IPS-18a (cell line): ENCODE measurements at regions not wholly inside any gene's neighbourhood (a gene's known extent, or its start where the extent isn't known, plus 50 kb on each side); places are given as distances from the start of the nearest gene placed in this dataset.

Experiments
- H3K27ac ChIP-seq: one replicate; pipeline ENCODE4 v1.5.1; 2013; ENCODE audit warnings: low read length
- H3K27me3 ChIP-seq: one replicate; pipeline ENCODE4 v1.6.1; 2013; ENCODE audit warnings: mild to moderate bottlenecking, low read length; ENCODE audit not compliant: control insufficient read depth, insufficient read depth
- H3K36me3 ChIP-seq: one replicate; pipeline ENCODE4 v1.6.1; 2013; ENCODE audit warnings: low read depth, low read length; ENCODE audit not compliant: control insufficient read depth
- H3K4me1 ChIP-seq: one replicate; pipeline ENCODE4 v1.6.1; 2013; ENCODE audit warnings: low read depth, low read length; ENCODE audit not compliant: control insufficient read depth
- H3K4me3 ChIP-seq: one replicate; pipeline ENCODE4 v1.5.1; 2013; ENCODE audit warnings: low read length
- H3K9ac ChIP-seq: one replicate; pipeline ENCODE4 v1.6.1; 2013; ENCODE audit warnings: mild to moderate bottlenecking, low read length, moderate library complexity
- H3K9me3 ChIP-seq: one replicate; pipeline ENCODE4 v1.6.1; 2013; ENCODE audit warnings: low read depth, low read length; ENCODE audit not compliant: control insufficient read depth

DNA sequence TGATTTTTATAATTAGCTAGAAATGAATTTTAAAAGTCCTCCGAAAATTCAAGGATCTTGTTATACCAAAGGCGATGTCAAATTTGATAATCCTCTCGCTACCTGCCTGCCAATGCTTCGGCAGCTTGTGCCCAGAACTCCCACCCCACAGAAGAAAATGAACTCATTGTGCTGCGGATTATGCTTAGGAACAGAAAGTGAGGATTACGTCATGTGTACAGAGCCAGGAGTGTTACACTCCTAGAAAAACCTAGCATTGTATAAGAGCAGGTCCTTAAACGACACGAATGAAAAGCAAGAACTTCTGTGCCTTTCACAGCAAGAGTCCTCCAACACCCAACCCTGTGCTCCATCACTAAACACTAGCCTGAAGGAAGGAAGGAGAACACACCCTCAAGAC lies 168.3 kb downstream of the RNF152 start:
- no peak overlapping the region for H3K27ac ChIP-seq
- no peaks in the 10 kb centered on the region for H3K36me3 ChIP-seq
- peaks cover 4% of the 10 kb centered on the region for H3K4me1 ChIP-seq

DNA sequence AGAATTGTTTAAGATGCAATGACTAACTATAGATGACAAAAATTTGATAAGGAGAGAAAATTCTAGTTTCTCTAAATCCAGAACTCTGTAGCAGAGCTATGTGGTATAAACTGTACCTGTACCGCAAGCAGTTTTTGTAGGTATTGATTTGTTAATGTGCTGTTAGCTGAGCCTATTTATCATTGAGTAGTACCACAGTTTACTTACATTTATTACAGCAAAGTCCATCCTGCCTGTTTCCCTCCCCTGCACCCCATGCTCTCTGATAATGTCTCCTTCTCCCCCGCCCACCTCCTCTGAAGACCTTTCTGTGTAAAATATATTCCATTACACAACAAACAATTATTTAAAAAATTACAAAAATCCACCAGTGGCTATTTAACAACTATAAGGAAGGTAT lies 170.6 kb downstream of the RNF152 start:
- Histone ChIP-seq H3K36me3 (no peaks in the 10 kb centered on the region), H3K27ac (no peak overlapping the region), H3K4me3 (no peak overlapping the region), H3K9me3 (no peaks in the 10 kb centered on the region), H3K9ac (no peak overlapping the region), H3K27me3 (no peaks in the 10 kb centered on the region), H3K4me1 (peaks cover 14% of the 10 kb centered on the region)

More for the DNA sequence above, 168.3 kb downstream of the RNF152 start:
- H3K9me3 ChIP-seq: no peaks in the 10 kb centered on the region
- no peaks in the 10 kb centered on the region for H3K27me3 ChIP-seq
- H3K9ac ChIP-seq: no peak overlapping the region
- no peak overlapping the region for H3K4me3 ChIP-seq

GRCh38 chr18:61720496-61720895 lies 172.3 kb downstream of the RNF152 start:
- H3K27ac ChIP-seq: no peak overlapping the region
- H3K9me3 ChIP-seq: no peaks in the 10 kb centered on the region
- H3K4me3 ChIP-seq: no peak overlapping the region
- H3K9ac ChIP-seq: no peak overlapping the region
- peaks cover 14% of the 10 kb centered on the region for H3K4me1 ChIP-seq
- no peaks in the 10 kb centered on the region for H3K36me3 ChIP-seq
- H3K27me3 ChIP-seq: no peaks in the 10 kb centered on the region

DNA sequence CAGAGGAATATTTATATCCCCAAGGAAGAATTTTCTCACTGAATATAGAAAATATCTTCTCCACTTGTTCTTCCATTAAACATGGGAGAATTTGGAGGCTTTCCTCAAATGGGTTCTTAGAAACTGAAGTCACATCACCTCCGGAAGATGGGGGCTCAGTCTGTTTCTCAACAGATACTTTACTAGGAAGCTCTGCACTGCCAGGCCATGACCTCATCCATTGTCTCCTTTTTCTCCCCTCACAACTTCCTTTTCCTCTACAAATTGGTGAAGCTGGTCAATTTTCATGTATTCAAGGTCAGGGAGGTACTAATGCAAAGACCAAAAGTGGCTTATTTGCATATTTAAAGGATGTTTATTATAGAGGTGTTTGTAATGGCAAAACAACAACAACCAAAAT lies 173.1 kb downstream of the RNF152 start:
- no peaks in the 10 kb centered on the region for H3K36me3 ChIP-seq
- H3K9ac ChIP-seq: no peak overlapping the region
- H3K9me3 ChIP-seq: no peaks in the 10 kb centered on the region

GRCh38 chr18:61718944-61719343 lies 173.9 kb downstream of the RNF152 start:
- Histone ChIP-seq H3K36me3 (no peaks in the 10 kb centered on the region), H3K4me1 (peaks cover 14% of the 10 kb centered on the region), H3K9me3 (no peaks in the 10 kb centered on the region), H3K27me3 (no peaks in the 10 kb centered on the region), H3K9ac (no peak overlapping the region), H3K4me3 (no peak overlapping the region), H3K27ac (no peak overlapping the region)

More for the DNA sequence above, 173.1 kb downstream of the RNF152 start:
- Histone ChIP-seq H3K27ac (no peak overlapping the region), H3K27me3 (no peaks in the 10 kb centered on the region), H3K4me1 (peaks cover 14% of the 10 kb centered on the region), H3K4me3 (no peak overlapping the region)

- Histone ChIP-seq H3K27ac (no peak overlapping the region), H3K4me1 (peaks cover 9% of the 10 kb centered on the region), H3K27me3 (no peaks in the 10 kb centered on the region)
These were observed 178.4 kb downstream of the RNF152 start for GRCh38 chr18:61714421-61714820.

DNA sequence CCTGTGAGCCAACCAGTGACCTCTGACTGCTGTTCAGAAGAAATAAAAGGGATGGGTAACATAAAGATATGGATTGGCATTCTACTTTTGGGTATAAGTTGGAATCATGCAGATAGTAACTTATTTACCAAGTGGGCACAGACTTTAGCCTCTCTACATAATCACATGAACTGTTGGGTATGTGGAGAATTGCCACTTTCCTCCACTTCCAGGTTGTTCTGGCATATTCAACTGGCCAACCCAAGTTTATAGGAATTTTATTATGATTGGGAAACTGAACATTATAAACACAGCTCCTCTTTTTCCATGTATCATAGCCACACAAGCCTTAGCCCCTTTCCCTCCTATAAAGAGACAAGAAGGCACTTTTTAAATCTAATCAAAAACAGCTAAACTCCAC lies 179.3 kb downstream of the RNF152 start:
- Histone ChIP-seq H3K4me3 (no peak overlapping the region), H3K36me3 (no peaks in the 10 kb centered on the region), H3K27ac (no peak overlapping the region), H3K4me1 (peaks cover 1% of the 10 kb centered on the region), H3K27me3 (no peaks in the 10 kb centered on the region), H3K9ac (no peak overlapping the region), H3K9me3 (no peaks in the 10 kb centered on the region)

More at GRCh38 chr18:61714421-61714820, 178.4 kb downstream of the RNF152 start:
- H3K9me3 ChIP-seq: no peaks in the 10 kb centered on the region
- no peaks in the 10 kb centered on the region for H3K36me3 ChIP-seq
- no peak overlapping the region for H3K4me3 ChIP-seq
- H3K9ac ChIP-seq: no peak overlapping the region

DNA sequence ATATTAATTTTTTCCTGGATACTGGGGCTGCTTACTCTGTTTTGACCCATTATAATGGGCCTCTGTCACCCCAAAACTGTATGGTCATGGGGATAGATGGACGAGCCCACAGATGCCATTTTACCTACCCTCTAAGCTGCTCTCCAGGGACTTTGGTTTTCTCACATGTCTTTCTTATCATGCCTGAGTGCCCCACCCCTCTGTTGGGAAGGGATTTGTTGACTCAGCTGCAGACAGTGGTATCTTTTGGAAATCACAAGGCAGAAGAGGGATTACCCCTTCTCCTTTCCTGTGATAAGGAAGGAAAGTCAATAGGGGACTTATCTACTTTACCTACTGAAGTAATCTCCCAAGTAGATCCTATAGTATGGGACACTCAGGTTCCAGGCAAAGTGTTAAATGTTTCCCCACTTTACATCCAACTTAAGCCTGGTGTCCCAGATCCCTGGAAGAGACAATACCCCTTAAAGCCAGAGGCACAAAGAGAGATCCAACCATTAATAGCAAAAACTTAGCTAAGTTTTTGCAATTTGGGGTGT lies 182.7 kb downstream of the RNF152 start:
- H3K9ac ChIP-seq: no peak overlapping the region
- H3K9me3 ChIP-seq: no peaks in the 10 kb centered on the region
- no peaks in the 10 kb centered on the region for H3K4me1 ChIP-seq
- H3K27ac ChIP-seq: no peak overlapping the region
- H3K27me3 ChIP-seq: no peaks in the 10 kb centered on the region
- no peaks in the 10 kb centered on the region for H3K36me3 ChIP-seq
- H3K4me3 ChIP-seq: no peak overlapping the region

- Histone ChIP-seq H3K4me3 (no peak overlapping the region), H3K4me1 (no peaks in the 10 kb centered on the region), H3K9me3 (no peaks in the 10 kb centered on the region), H3K27me3 (no peaks in the 10 kb centered on the region), H3K9ac (no peak overlapping the region), H3K27ac (no peak overlapping the region), H3K36me3 (no peaks in the 10 kb centered on the region)
These were observed 186.4 kb downstream of the RNF152 start for GRCh38 chr18:61706276-61706915.

DNA sequence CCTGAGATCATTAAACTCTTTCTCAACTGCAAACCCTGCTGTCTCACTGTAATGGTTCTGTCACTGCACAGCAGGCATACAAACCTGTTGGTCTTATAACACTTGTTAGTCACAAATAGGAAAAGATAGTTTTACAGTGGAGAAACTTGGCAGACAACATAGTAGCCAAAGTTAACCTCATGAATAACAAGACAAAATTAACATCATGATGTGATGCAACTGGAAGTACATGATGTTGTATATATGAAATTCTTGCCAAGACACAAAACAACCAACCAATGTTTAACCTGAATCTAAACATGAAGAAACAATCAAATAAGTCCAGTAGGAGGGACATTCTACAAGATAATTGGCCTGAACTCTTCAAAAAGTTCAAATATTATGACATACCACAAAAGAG lies 189.3 kb downstream of the RNF152 start:
- no peaks in the 10 kb centered on the region for H3K4me1 ChIP-seq
- no peaks in the 10 kb centered on the region for H3K9me3 ChIP-seq
- no peak overlapping the region for H3K4me3 ChIP-seq
- H3K27ac ChIP-seq: no peak overlapping the region
- H3K9ac ChIP-seq: no peak overlapping the region
- H3K27me3 ChIP-seq: no peaks in the 10 kb centered on the region
- H3K36me3 ChIP-seq: no peaks in the 10 kb centered on the region

GRCh38 chr18:61702007-61702406 lies 190.8 kb downstream of the RNF152 start:
- Histone ChIP-seq H3K4me1 (no peaks in the 10 kb centered on the region), H3K4me3 (no peak overlapping the region), H3K27ac (no peak overlapping the region), H3K27me3 (no peaks in the 10 kb centered on the region), H3K36me3 (no peaks in the 10 kb centered on the region), H3K9me3 (no peaks in the 10 kb centered on the region), H3K9ac (no peak overlapping the region)

DNA sequence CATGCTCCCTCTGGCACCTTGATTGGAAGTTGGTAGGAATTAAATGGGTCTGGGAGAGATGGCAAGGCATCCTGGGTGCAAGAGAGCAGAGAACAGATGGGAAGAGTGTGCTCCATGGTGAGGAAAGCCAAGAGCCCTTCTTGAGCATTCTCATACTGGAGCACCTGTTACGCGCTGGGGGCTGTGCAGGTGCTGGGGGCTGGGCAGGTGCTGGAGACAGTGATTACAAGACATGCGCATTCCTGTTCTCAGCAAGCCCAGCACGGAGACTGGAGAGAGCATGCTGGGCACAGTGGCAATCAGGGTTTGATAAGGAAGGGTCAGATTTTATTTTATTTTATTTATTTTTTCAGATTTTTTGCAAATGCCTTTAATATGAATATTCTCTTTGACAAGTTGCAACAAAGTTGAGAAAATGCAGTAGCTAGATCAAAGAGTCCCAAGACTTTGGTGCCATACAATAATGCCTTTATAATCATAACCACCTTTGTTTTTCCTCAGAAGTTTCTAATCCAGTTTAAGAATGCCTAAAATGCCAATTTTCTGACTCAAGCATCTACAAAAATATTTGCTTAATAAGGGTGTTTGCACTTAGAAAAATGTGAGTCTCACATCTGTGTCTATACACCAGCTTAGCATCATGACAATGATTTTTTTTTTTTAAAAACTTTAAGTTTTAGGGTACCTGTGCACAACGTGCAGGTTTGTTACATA lies 193.3 kb downstream of the RNF152 start:
- H3K4me3 ChIP-seq: no peak overlapping the region
- H3K36me3 ChIP-seq: no peaks in the 10 kb centered on the region
- H3K9me3 ChIP-seq: no peaks in the 10 kb centered on the region
- H3K27me3 ChIP-seq: no peaks in the 10 kb centered on the region
- no peak overlapping the region for H3K27ac ChIP-seq
- H3K4me1 ChIP-seq: no peaks in the 10 kb centered on the region
- no peak overlapping the region for H3K9ac ChIP-seq
